ENCODE measurements at regions not wholly inside any gene's neighbourhood (a gene's known extent, or its start where the extent isn't known, plus 50 kb on each side); places are given as distances from the start of the nearest gene placed in this dataset.

DNA sequence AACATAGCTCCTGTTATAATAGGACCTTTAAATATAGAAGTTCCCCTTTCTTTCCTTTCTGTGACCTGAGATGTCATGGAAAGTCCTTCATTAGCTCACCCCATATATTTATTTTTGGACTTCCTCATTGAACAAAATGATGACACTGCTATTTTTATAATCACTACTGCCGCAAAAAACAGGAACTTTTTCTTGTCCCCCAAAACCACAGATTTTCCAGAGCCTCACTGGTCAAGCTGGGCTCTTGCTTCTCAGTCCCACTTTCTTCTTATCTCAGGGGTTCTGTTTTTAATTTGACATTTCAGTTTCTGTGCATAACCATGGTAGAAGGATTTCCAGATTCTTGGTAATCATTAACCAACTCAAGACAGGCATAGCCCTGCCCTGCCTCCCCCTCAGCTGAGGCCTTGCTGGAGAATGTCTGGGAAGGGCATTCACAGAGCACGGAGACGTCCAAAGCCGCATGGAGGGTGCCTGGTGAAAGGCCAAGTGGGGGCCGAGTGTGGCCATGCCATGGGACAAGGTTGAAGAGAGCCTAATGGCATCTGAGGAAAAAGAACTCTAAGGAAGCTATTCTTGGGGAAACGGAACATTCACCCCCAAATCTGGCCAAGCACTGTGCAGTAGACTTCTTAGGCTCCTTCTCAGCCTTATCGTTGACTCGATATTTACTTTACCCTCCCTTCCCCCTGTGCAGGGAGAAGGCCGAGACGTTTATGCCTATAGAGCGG is 73.7 kb downstream of the EDN1 start:
- no peaks in the 10 kb centered on the region for H3K9me3 Mint-ChIP-seq
- no peak for TF ChIP-seq CTCF (IDR thresholded peaks at IDR 0.05)
- no peak overlapping the region for H3K27ac Mint-ChIP-seq
- no peak for DNase-seq
- H3K4me1 Mint-ChIP-seq, result peaks cover 5% of the 10 kb centered on the region
- no peaks in the 10 kb centered on the region for H3K27me3 Mint-ChIP-seq (ENCODE audit: low read depth, poor library complexity)
- H3K36me3 Mint-ChIP-seq (ENCODE audit: low read depth), result no peaks in the 10 kb centered on the region
- H3K4me3 Mint-ChIP-seq, result no peak overlapping the region

- no peak for TF ChIP-seq CTCF (IDR thresholded peaks at IDR 0.05)
- H3K4me3 Mint-ChIP-seq, result no peak overlapping the region
- peaks cover 5% of the 10 kb centered on the region for H3K4me1 Mint-ChIP-seq
- no peaks in the 10 kb centered on the region for H3K36me3 Mint-ChIP-seq (ENCODE audit: low read depth)
- DNase-seq, result no peak
- no peaks in the 10 kb centered on the region for H3K9me3 Mint-ChIP-seq
- H3K27me3 Mint-ChIP-seq (ENCODE audit: low read depth, poor library complexity), result no peaks in the 10 kb centered on the region
- no peak overlapping the region for H3K27ac Mint-ChIP-seq
Measured at GRCh38 chr6:12364621-12365020, 74.5 kb downstream of the EDN1 start.

DNA sequence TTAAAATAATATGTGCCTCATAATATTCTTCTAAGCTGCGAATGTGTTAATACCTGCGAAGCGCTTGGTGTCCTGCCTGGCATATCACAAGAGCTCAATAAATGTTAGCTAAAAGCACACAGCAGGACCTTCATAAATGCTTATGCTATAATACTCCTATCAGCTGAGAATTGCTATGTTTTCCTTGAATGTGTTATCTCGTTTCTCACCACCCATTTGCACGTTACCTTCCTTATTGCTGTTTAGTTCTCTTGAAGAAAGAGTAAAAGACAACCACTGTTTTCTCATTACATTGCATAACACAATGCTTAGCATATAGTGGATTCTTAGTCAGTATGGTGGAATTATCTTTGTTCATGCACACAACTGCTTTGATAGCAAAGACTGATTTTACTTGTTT is 76.6 kb downstream of the EDN1 start:
- no peak overlapping the region for H3K4me3 Mint-ChIP-seq
- no peaks in the 10 kb centered on the region for H3K9me3 Mint-ChIP-seq
- H3K27ac Mint-ChIP-seq, result no peak overlapping the region
- no peak for DNase-seq
- no peaks in the 10 kb centered on the region for H3K36me3 Mint-ChIP-seq (ENCODE audit: low read depth)
- no peak for TF ChIP-seq CTCF (IDR thresholded peaks at IDR 0.05)
- no peaks in the 10 kb centered on the region for H3K27me3 Mint-ChIP-seq (ENCODE audit: low read depth, poor library complexity)
- peaks cover 5% of the 10 kb centered on the region for H3K4me1 Mint-ChIP-seq

GRCh38 chr6:12367412-12367811 is 77.3 kb downstream of the EDN1 start:
- no peak for TF ChIP-seq CTCF (IDR thresholded peaks at IDR 0.05)
- H3K4me1 Mint-ChIP-seq, result peaks cover 5% of the 10 kb centered on the region

DNA sequence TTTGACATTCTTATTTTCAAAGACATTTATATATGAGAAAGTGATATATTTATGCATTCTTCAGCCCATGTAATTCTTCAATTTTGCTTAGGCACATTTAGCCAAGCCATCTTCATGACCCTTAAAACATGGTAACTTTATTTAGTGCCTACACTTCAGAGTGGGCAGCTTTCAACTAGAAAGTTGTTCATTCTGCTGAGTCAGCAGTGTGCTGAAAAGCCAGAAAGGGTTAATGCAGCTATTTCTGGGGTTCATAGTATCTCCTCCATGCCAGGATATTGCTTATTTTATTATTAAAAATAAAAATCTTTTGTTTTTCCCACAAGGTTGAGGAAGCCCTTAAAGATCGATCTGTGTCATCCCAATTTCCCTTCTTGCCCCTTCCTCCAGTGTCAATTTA is 79.2 kb downstream of the EDN1 start:
- no peak overlapping the region for H3K27ac Mint-ChIP-seq
- H3K9me3 Mint-ChIP-seq, result no peaks in the 10 kb centered on the region
- H3K4me1 Mint-ChIP-seq, result peaks cover 5% of the 10 kb centered on the region
- H3K36me3 Mint-ChIP-seq (ENCODE audit: low read depth), result no peaks in the 10 kb centered on the region
- TF ChIP-seq CTCF (IDR thresholded peaks at IDR 0.05), result no peak
- no peaks in the 10 kb centered on the region for H3K27me3 Mint-ChIP-seq (ENCODE audit: low read depth, poor library complexity)
- no peak overlapping the region for H3K4me3 Mint-ChIP-seq
- DNase-seq, result no peak

More at GRCh38 chr6:12367412-12367811, 77.3 kb downstream of the EDN1 start:
- H3K4me3 Mint-ChIP-seq, result no peak overlapping the region
- H3K36me3 Mint-ChIP-seq (ENCODE audit: low read depth), result no peaks in the 10 kb centered on the region
- no peak overlapping the region for H3K27ac Mint-ChIP-seq
- DNase-seq, result no peak
- H3K27me3 Mint-ChIP-seq (ENCODE audit: low read depth, poor library complexity), result no peaks in the 10 kb centered on the region
- H3K9me3 Mint-ChIP-seq, result no peaks in the 10 kb centered on the region

GRCh38 chr6:12369781-12370262 is 79.7 kb downstream of the EDN1 start:
- Mint-ChIP-seq H3K9me3 (no peaks in the 10 kb centered on the region), H3K4me3 (no peak overlapping the region), H3K27ac (no peak overlapping the region), H3K36me3 (ENCODE audit: low read depth) (no peaks in the 10 kb centered on the region), H3K4me1 (peaks cover 5% of the 10 kb centered on the region), H3K27me3 (ENCODE audit: low read depth, poor library complexity) (no peaks in the 10 kb centered on the region)
- DNase-seq, result no peak
- no peak for TF ChIP-seq CTCF (IDR thresholded peaks at IDR 0.05)

All from nephron progenitor cell (in vitro differentiated cells).